ENCODE measurements at regions not wholly inside any gene's neighbourhood (a gene's known extent, or its start where the extent isn't known, plus 50 kb on each side); places are given as distances from the start of the nearest gene placed in this dataset.
"Not testable (repeated sequence)": the region's sequence is repeated elsewhere in the genome, so short reads cannot be mapped to it uniquely, and the experiment has no call there.

DNA sequence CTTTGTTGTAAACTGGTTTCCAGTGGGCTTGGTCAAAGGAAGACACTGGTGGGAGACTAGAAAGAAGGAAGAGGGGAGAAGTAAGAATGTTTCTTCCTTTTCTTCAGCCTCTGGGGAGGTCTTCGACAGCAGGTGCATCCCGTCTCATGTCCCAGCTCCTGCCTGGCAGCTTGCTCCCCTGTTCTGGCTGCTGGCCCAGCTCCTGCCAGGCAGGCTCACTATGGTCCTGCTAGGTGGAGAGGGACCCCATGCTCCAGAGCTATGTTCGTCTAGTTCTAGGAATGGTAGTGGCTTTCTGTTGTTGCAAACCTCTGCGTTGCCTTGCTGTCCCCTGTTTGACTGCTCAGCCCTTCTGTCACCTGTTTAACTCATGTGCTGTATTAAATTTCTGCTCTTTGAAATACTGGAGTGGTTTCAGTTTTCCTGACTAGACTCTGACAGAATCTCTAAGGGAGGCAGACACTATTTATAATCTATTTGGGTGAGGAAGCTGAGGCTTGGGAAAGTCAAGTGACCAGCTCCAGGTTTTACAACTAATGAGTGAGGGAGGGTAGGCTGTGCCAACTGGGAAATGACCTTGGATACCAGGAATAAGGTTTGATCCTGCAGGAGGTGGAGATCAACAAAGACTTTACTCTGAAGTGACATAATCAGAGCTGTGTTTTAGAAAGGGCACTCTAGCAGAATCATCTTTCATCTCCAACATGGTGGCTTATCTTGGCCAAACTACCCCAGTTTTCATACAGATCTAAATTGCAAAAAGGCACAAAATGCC, 94.7 kb upstream of the DDHD1 start:
- H3K14ac ChIP-seq (ENCODE audit: insufficient read depth, low read length), result no peak overlapping the region
- H3K27me3 ChIP-seq (ENCODE audit: insufficient read depth, low read length), result no peaks in the 10 kb centered on the region
- H3K36me3 Mint-ChIP-seq (ENCODE audit: insufficient read depth in 1 of 3, low read depth in 3 of 3), result peaks cover 2 to 20% (median 3%) of the 10 kb centered on the region in 3 experiments; a peak in 6 of 7 replicates
- no peak overlapping the region for H2BK20ac ChIP-seq (ENCODE audit: low read depth, low read length, poor library complexity, severe bottlenecking)
- no peak for DNase-seq
- no peak overlapping the region for H2BK120ac ChIP-seq (ENCODE audit: low read depth, low read length, poor library complexity, severe bottlenecking)
- no peak overlapping the region for H4K8ac ChIP-seq (replicated peaks; ENCODE audit: insufficient read length, low read depth, low read length)
- no peaks in the 10 kb centered on the region for H3K27me3 Mint-ChIP-seq (ENCODE audit: low read depth)
- no peaks in the 10 kb centered on the region for H3K79me1 ChIP-seq (ENCODE audit: insufficient read depth, low read depth, low read length, poor library complexity, severe bottlenecking)
- no peak overlapping the region for H3K4me3 Mint-ChIP-seq
- H3K4me1 Mint-ChIP-seq, result no peaks in the 10 kb centered on the region
- H3K4me1 ChIP-seq (ENCODE audit: insufficient read depth, low read length), result no peaks in the 10 kb centered on the region
- H2BK5ac ChIP-seq (ENCODE audit: insufficient read length, low read length), result peak overlapping the region; percentile 60
- H3K79me2 ChIP-seq (ENCODE audit: insufficient read depth, low read length), result no peaks in the 10 kb centered on the region
- no peak overlapping the region for H3K18ac ChIP-seq (ENCODE audit: insufficient read length, low read depth, low read length)
- H3K9me3 Mint-ChIP-seq, result peaks cover 9 to 18% of the 10 kb centered on the region in 2 experiments
- no peak overlapping the region for H3K9ac ChIP-seq (ENCODE audit: extremely low read depth, insufficient read length, low read length)
- no peak overlapping the region for H4K5ac ChIP-seq (ENCODE audit: insufficient read length, low read depth, low read length)
- no peak overlapping the region for H3K56ac ChIP-seq (ENCODE audit: insufficient read length, low read depth, low read length)
- no peaks in the 10 kb centered on the region for H4K20me1 ChIP-seq (ENCODE audit: control insufficient read depth, insufficient read depth, insufficient read length)
- peak overlapping the region in 1 of 3 experiments; percentile 30; a peak in 1 of 7 replicates for H3K27ac Mint-ChIP-seq
- H2AK5ac ChIP-seq (ENCODE audit: insufficient read length, low read length), result no peak overlapping the region
- H3K4me2 ChIP-seq (ENCODE audit: insufficient read depth, insufficient read length, low read length), result no peak overlapping the region
- H3K23me2 ChIP-seq (ENCODE audit: insufficient read length, low read depth, low read length, poor library complexity, severe bottlenecking), result no peaks in the 10 kb centered on the region
- no peak overlapping the region for H4K91ac ChIP-seq (ENCODE audit: insufficient read length, low read depth, low read length)
- H3K23ac ChIP-seq (ENCODE audit: insufficient read length, low read depth, low read length), result no peak overlapping the region
- H2AFZ ChIP-seq (ENCODE audit: low read length), result no peak overlapping the region
- TF ChIP-seq, protein P1, sequence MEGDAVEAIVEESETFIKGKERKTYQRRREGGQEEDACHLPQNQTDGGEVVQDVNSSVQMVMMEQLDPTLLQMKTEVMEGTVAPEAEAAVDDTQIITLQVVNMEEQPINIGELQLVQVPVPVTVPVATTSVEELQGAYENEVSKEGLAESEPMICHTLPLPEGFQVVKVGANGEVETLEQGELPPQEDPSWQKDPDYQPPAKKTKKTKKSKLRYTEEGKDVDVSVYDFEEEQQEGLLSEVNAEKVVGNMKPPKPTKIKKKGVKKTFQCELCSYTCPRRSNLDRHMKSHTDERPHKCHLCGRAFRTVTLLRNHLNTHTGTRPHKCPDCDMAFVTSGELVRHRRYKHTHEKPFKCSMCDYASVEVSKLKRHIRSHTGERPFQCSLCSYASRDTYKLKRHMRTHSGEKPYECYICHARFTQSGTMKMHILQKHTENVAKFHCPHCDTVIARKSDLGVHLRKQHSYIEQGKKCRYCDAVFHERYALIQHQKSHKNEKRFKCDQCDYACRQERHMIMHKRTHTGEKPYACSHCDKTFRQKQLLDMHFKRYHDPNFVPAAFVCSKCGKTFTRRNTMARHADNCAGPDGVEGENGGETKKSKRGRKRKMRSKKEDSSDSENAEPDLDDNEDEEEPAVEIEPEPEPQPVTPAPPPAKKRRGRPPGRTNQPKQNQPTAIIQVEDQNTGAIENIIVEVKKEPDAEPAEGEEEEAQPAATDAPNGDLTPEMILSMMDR (conservative IDR thresholded peaks at IDR 0.05), result no peak
- no peak overlapping the region for H2BK12ac ChIP-seq (ENCODE audit: insufficient read length, low read depth, low read length)
- H3K4ac ChIP-seq (ENCODE audit: low read depth, low read length), result no peak overlapping the region
- H3K27ac ChIP-seq (ENCODE audit: insufficient read length, low read depth, low read length), result no peak overlapping the region
- no CpG with 5 or more reads among the region's 4 CpGs for WGBS (ENCODE audit: extremely low coverage, insufficient read length, low lambda C conversion rate)
- no peak overlapping the region for H3T11ph ChIP-seq (ENCODE audit: low read length)
- H3K9me3 ChIP-seq (ENCODE audit: control insufficient read depth, low read depth, low read length), result no peaks in the 10 kb centered on the region
- H2BK15ac ChIP-seq (ENCODE audit: low read depth, low read length), result no peak overlapping the region

DNA sequence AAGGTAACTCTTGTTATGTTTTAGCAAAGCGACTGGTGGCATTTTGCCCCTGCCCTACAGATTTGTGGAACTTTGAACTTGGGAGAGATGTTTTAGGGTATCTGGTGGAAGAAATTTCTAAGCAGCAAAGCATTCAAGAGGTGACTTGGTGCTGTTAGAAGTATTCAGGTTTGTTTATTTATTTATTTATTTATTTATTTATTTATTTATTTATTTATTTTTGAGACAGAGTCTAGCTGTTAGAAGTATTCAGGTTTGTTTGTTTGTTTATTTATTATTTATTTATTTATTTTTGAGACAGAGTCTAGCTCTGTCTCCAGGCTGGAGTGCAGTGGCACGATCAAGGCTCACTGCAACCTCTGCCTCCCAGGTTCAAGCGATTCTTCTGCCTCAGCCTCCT, 89.8 kb upstream of the DDHD1 start:
- H2BK12ac ChIP-seq (ENCODE audit: insufficient read length, low read depth, low read length); H3K23ac ChIP-seq (ENCODE audit: insufficient read length, low read depth, low read length); H2BK20ac ChIP-seq (ENCODE audit: low read depth, low read length, poor library complexity, severe bottlenecking); H3K4me1 ChIP-seq (ENCODE audit: insufficient read depth, low read length); H3K56ac ChIP-seq (ENCODE audit: insufficient read length, low read depth, low read length); H2AK5ac ChIP-seq (ENCODE audit: insufficient read length, low read length); DNase-seq; H3K9me3 ChIP-seq (ENCODE audit: control insufficient read depth, low read depth, low read length); H2AFZ ChIP-seq (ENCODE audit: low read length); H4K20me1 ChIP-seq (ENCODE audit: control insufficient read depth, insufficient read depth, insufficient read length); H3K14ac ChIP-seq (ENCODE audit: insufficient read depth, low read length); H3K4me1 Mint-ChIP-seq; H4K8ac ChIP-seq (replicated peaks; ENCODE audit: insufficient read length, low read depth, low read length); H3K79me1 ChIP-seq (ENCODE audit: insufficient read depth, low read depth, low read length, poor library complexity, severe bottlenecking); H2BK15ac ChIP-seq (ENCODE audit: low read depth, low read length); H3K18ac ChIP-seq (ENCODE audit: insufficient read length, low read depth, low read length); H2BK5ac ChIP-seq (ENCODE audit: insufficient read length, low read length); H3T11ph ChIP-seq (ENCODE audit: low read length); H3K27me3 ChIP-seq (ENCODE audit: insufficient read depth, low read length); H3K4me3 Mint-ChIP-seq; H3K4ac ChIP-seq (ENCODE audit: low read depth, low read length); H4K5ac ChIP-seq (ENCODE audit: insufficient read length, low read depth, low read length); H3K27ac Mint-ChIP-seq; H2BK120ac ChIP-seq (ENCODE audit: low read depth, low read length, poor library complexity, severe bottlenecking); H3K79me2 ChIP-seq (ENCODE audit: insufficient read depth, low read length); H3K23me2 ChIP-seq (ENCODE audit: insufficient read length, low read depth, low read length, poor library complexity, severe bottlenecking); H3K27ac ChIP-seq (ENCODE audit: insufficient read length, low read depth, low read length); H3K4me2 ChIP-seq (ENCODE audit: insufficient read depth, insufficient read length, low read length); H3K9ac ChIP-seq (ENCODE audit: extremely low read depth, insufficient read length, low read length); H3K27me3 Mint-ChIP-seq (ENCODE audit: low read depth); H4K91ac ChIP-seq (ENCODE audit: insufficient read length, low read depth, low read length): not testable (repeated sequence)
- WGBS (ENCODE audit: extremely low coverage, insufficient read length, low lambda C conversion rate), result no CpG with 5 or more reads among the region's 3 CpGs
- Mint-ChIP-seq H3K36me3 (ENCODE audit: insufficient read depth in 1 of 3, low read depth in 3 of 3) (peaks cover 10 to 34% (median 12%) of the 10 kb centered on the region in 3 experiments), H3K9me3 (peaks cover 18 to 27% of the 10 kb centered on the region in 2 experiments)
